OCI-LY1 (cell line): ENCODE measurements at regions not wholly inside any gene's neighbourhood (a gene's known extent, or its start where the extent isn't known, plus 50 kb on each side); places are given as distances from the start of the nearest gene placed in this dataset.

Experiments used
- H2AFZ ChIP-seq: fragments of 200-600 bp; sonication (generic), shearing (Covaris generic); 2 replicates; pipeline ENCODE4 v1.6.0; 2014; ENCODE audit warnings: antibody characterized with exemption, mild to moderate bottlenecking, low read length
- H3F3A ChIP-seq: fragments of 200-600 bp; sonication (generic), shearing (Covaris generic); 2 replicates; pipeline ENCODE4 v1.6.0; 2014; ENCODE audit warnings: mild to moderate bottlenecking, antibody characterized with exemption, low read length, moderate library complexity; ENCODE audit not compliant: insufficient read depth
- H3K27ac ChIP-seq: fragments of 200-600 bp; sonication (generic); 2 replicates; pipeline ENCODE4 v1.5.1; 2014; ENCODE audit warnings: low read length, mixed run types, mild to moderate bottlenecking, low read depth; ENCODE audit not compliant: poor library complexity, severe bottlenecking
- H3K27me3 ChIP-seq: fragments of 200-600 bp; sonication (generic); 2 replicates; pipeline ENCODE4 v1.6.0; 2014; ENCODE audit warnings: antibody characterized with exemption, mild to moderate bottlenecking, low read length, moderate library complexity; ENCODE audit not compliant: insufficient read depth
- H3K36me3 ChIP-seq: fragments of 200-600 bp; sonication (generic); 2 replicates; pipeline ENCODE4 v1.6.1; 2014; ENCODE audit warnings: mild to moderate bottlenecking, antibody characterized with exemption, low read length, moderate library complexity, mixed read lengths; ENCODE audit not compliant: insufficient read depth
- H3K4me1 ChIP-seq: fragments of 200-600 bp; sonication (generic); 2 replicates; pipeline ENCODE4 v1.5.1; 2014; ENCODE audit warnings: mild to moderate bottlenecking, low read length, moderate library complexity; ENCODE audit not compliant: insufficient read depth, severe bottlenecking
- H3K4me2 ChIP-seq: fragments of 200-600 bp; sonication (generic), shearing (Covaris generic); 2 replicates; pipeline ENCODE4 v1.6.1; 2014; ENCODE audit warnings: low read length
- H3K4me3 ChIP-seq: fragments of 200-600 bp; sonication (generic); 2 replicates; pipeline ENCODE4 v1.5.1; 2014; ENCODE audit warnings: low read length, low read depth, mild to moderate bottlenecking, mixed read lengths; ENCODE audit not compliant: poor library complexity, severe bottlenecking
- H3K79me2 ChIP-seq: fragments of 200-600 bp; shearing (Covaris generic); 2 replicates; pipeline ENCODE4 v1.6.1; 2016; ENCODE audit warnings: mixed run types, low read length, mixed read lengths; ENCODE audit not compliant: insufficient read depth
- H3K9ac ChIP-seq: fragments of 200-600 bp; sonication (generic), shearing (Covaris generic); 2 replicates; pipeline ENCODE4 v1.6.1; 2014; ENCODE audit warnings: mild to moderate bottlenecking, low read length, mixed read lengths
- H3K9me2 ChIP-seq: fragments of 200-600 bp; sonication (generic), shearing (Covaris generic); 2 replicates; pipeline ENCODE4 v1.6.1; 2014; ENCODE audit warnings: low read depth, mild to moderate bottlenecking, low read length, mixed read lengths
- H3K9me3 ChIP-seq: fragments of 200-600 bp; shearing (Covaris generic); 2 replicates; pipeline ENCODE4 v1.6.1; 2014; ENCODE audit warnings: low read length, mixed read lengths
- H4K20me1 ChIP-seq: fragments of 200-600 bp; sonication (generic), shearing (Covaris generic); 2 replicates; pipeline ENCODE4 v1.6.0; 2016; ENCODE audit warnings: mild to moderate bottlenecking, low read length; ENCODE audit not compliant: insufficient read depth
- EZH2 ChIP-seq: fragments of 200-600 bp; sonication (generic), shearing (Covaris generic); IDR thresholded peaks from 2 replicates; pipeline ENCODE4 v1.8.0; 2017; ENCODE audit warnings: borderline replicate concordance, mixed run types, mild to moderate bottlenecking, antibody characterized with exemption, low read length, moderate library complexity, mixed read lengths
- TF ChIP-seq, protein P1 (sequence below): fragments of 200-600 bp; sonication (generic), shearing (Covaris generic); IDR thresholded peaks from 2 replicates; pipeline ENCODE4 v1.5.1; 2017; ENCODE audit warnings: mild to moderate bottlenecking, antibody characterized with exemption, low read length, moderate library complexity, mixed read lengths

DNA sequence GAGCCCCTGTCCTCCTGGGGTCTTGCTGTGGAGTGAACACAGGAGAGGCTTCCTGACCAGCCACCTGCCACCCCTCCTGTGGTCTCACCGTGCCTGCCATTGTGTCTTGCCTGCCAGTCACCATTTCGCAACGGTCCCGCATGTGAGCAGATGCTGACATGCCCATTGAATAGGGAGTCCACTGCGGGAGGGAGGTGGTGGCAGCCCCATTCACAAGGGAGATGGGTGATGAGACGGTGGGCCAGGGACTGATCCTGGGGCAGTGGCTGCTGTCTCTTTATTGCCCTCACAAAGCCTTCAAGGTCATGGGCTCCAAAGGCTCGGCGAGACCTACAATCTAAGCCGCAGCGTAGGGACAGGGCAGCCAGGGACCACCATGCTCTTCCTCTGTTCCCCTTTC, 76.0 kb upstream of the NPTX2 start:
- H3K9me3 ChIP-seq: no peaks in the 10 kb centered on the region
- H2AFZ ChIP-seq: no peak overlapping the region
- H3K4me1 ChIP-seq: peaks cover 8% of the 10 kb centered on the region
- H3F3A ChIP-seq: no peaks in the 10 kb centered on the region
- no peaks in the 10 kb centered on the region for H3K9me2 ChIP-seq
- H3K79me2 ChIP-seq: no peaks in the 10 kb centered on the region
- H3K36me3 ChIP-seq: no peaks in the 10 kb centered on the region
- no peak overlapping the region for H3K9ac ChIP-seq
- no peak overlapping the region for H3K27ac ChIP-seq
- 0 out of 2 replicates have a peak, but pooled peaks cover 4% of the 10 kb centered on the region for H3K27me3 ChIP-seq
- TF ChIP-seq, protein P1, sequence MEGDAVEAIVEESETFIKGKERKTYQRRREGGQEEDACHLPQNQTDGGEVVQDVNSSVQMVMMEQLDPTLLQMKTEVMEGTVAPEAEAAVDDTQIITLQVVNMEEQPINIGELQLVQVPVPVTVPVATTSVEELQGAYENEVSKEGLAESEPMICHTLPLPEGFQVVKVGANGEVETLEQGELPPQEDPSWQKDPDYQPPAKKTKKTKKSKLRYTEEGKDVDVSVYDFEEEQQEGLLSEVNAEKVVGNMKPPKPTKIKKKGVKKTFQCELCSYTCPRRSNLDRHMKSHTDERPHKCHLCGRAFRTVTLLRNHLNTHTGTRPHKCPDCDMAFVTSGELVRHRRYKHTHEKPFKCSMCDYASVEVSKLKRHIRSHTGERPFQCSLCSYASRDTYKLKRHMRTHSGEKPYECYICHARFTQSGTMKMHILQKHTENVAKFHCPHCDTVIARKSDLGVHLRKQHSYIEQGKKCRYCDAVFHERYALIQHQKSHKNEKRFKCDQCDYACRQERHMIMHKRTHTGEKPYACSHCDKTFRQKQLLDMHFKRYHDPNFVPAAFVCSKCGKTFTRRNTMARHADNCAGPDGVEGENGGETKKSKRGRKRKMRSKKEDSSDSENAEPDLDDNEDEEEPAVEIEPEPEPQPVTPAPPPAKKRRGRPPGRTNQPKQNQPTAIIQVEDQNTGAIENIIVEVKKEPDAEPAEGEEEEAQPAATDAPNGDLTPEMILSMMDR: no peak
- TF ChIP-seq EZH2: no peak
- H4K20me1 ChIP-seq: no peaks in the 10 kb centered on the region
- no peak overlapping the region for H3K4me3 ChIP-seq
- H3K4me2 ChIP-seq: no peak overlapping the region

DNA sequence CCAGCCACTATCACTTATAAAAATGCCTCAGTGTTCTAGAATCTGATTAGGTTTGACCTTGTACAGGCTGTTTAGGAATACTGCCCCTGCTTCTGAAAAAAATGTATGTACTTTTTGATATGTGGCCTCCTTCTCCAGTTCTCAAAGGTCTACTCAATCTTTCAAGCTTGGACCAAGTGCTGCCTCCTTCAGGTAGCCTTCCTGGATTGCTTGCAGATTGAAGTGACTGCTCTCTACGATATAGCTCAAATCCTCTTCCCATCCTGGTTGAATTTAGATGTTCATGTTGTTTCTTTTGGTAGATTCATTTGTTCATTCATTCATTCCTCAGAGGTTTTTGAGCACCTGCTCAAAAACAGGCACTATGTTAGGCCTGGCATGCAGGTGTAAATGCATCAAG, 77.2 kb upstream of the NPTX2 start:
- H3K9me2 ChIP-seq: no peaks in the 10 kb centered on the region
- H3K4me1 ChIP-seq: peaks cover 8% of the 10 kb centered on the region
- no peaks in the 10 kb centered on the region for H3F3A ChIP-seq
- no peak overlapping the region for H3K4me2 ChIP-seq
- no peak overlapping the region for H2AFZ ChIP-seq
- H3K4me3 ChIP-seq: no peak overlapping the region
- no peak overlapping the region for H3K27ac ChIP-seq
- H3K27me3 ChIP-seq: 0 out of 2 replicates have a peak, but pooled peaks cover 4% of the 10 kb centered on the region
- H4K20me1 ChIP-seq: no peaks in the 10 kb centered on the region
- H3K9me3 ChIP-seq: no peaks in the 10 kb centered on the region
- no peaks in the 10 kb centered on the region for H3K36me3 ChIP-seq
- H3K79me2 ChIP-seq: no peaks in the 10 kb centered on the region
- no peak overlapping the region for H3K9ac ChIP-seq
- TF ChIP-seq, protein P1: no peak; the same call in 1 of the 2 replicates
- no peak for TF ChIP-seq EZH2

DNA sequence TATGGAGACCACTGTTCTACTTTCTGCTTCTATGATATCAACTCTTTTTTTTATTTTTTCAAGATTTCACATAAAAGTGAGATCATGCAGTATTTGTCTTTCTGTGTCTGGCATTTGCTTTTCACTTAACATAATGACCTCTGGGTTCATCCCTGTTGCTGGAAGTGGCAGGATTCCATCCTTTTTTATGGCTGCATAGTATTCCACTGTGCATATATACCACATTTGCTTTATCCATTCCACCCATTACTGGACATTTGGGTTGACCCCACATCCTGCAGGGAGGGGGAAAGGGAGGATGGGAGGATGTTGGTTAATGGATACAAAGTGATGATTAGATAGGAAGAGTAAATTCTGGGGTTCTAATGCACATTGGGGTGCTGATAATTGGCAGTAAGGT, 80.3 kb upstream of the NPTX2 start:
- Histone ChIP-seq H3K9ac (no peak overlapping the region), H3K27ac (no peak overlapping the region), H3K4me2 (no peak overlapping the region), H3K4me3 (no peak overlapping the region), H3K9me2 (no peaks in the 10 kb centered on the region), H3K79me2 (no peaks in the 10 kb centered on the region), H3K36me3 (no peaks in the 10 kb centered on the region; the same call in 1 of the 2 replicates), H2AFZ (no peak overlapping the region), H4K20me1 (no peaks in the 10 kb centered on the region), H3F3A (no peaks in the 10 kb centered on the region), H3K9me3 (no peaks in the 10 kb centered on the region), H3K4me1 (peaks cover 8% of the 10 kb centered on the region), H3K27me3 (0 out of 2 replicates have a peak, but pooled peaks cover 4% of the 10 kb centered on the region)
- TF ChIP-seq, protein P1: no peak
- TF ChIP-seq EZH2: no peak
